MCF 10A (cell line): ENCODE measurements at regions not wholly inside any gene's neighbourhood (a gene's known extent, or its start where the extent isn't known, plus 50 kb on each side); places are given as distances from the start of the nearest gene placed in this dataset.
"Not testable (repeated sequence)": the region's sequence is repeated elsewhere in the genome, so short reads cannot be mapped to it uniquely, and the experiment has no call there.

Source experiments
- BruUV-seq: library from RNA; stranded (reverse); fragments of 400-500 nt; replicated peaks from 2 replicates; lab custom pipeline; 2021; lab: Mats Ljungman, UMichigan
- CTCF ChIA-PET: fragments of 300-600 bp; sonication (Branson Sonifier 250); formaldehyde crosslinking; extraction: SDS; loops from one replicate; lab custom pipeline; 2021; ENCODE audit warnings: antibody characterized with exemption, inconsistent platforms; lab: Yijun Ruan, JAX
- POLR2A ChIA-PET: fragments of 300-600, 350-650 bp; sonication (Branson Sonifier 250); formaldehyde crosslinking; extraction: SDS; loops from one replicate; lab custom pipeline; 2020; ENCODE audit warnings: antibody characterized with exemption, inconsistent platforms; lab: Yijun Ruan, JAX
- DNase-seq: peaks from one replicate; pipeline ENCODE4 v3.0.0-alpha.2; 2018; ENCODE audit not compliant: unreplicated experiment
- H3K27ac Mint-ChIP-seq: one replicate; pipeline ENCODE4 v1.8.0; 2022; ENCODE audit warnings: mild to moderate bottlenecking, low read depth, mixed read lengths; ENCODE audit not compliant: unreplicated experiment
- H3K27me3 Mint-ChIP-seq: one replicate; pipeline ENCODE4 v1.8.0; 2022; ENCODE audit warnings: mixed read lengths; ENCODE audit not compliant: insufficient read depth, unreplicated experiment
- H3K36me3 Mint-ChIP-seq: one replicate; pipeline ENCODE4 v1.8.0; 2022; ENCODE audit warnings: mild to moderate bottlenecking, moderate library complexity, mixed read lengths; ENCODE audit not compliant: insufficient read depth, unreplicated experiment
- H3K4me1 Mint-ChIP-seq: one replicate; pipeline ENCODE4 v1.8.0; 2022; ENCODE audit warnings: mixed read lengths; ENCODE audit not compliant: insufficient read depth, unreplicated experiment
- H3K4me3 Mint-ChIP-seq: one replicate; pipeline ENCODE4 v1.8.0; 2022; ENCODE audit warnings: mild to moderate bottlenecking, moderate library complexity, mixed read lengths; ENCODE audit not compliant: unreplicated experiment
- H3K9me3 Mint-ChIP-seq: one replicate; pipeline ENCODE4 v1.8.0; 2022; ENCODE audit warnings: mixed read lengths; ENCODE audit not compliant: unreplicated experiment
- intact Hi-C: fragments of 100-400 bp; cut with micrococcal nuclease; formaldehyde crosslinking; loops from 2 replicates; pipeline ENCODE4 v1.14.1; 2022

- POLR2A ChIA-PET, H3K27me3 Mint-ChIP-seq, CTCF ChIA-PET, H3K9me3 Mint-ChIP-seq, intact Hi-C loops, BruUV-seq, H3K4me3 Mint-ChIP-seq, H3K27ac Mint-ChIP-seq, DNase-seq: not testable (repeated sequence)
- H3K36me3 Mint-ChIP-seq = peaks cover 20% of the 10 kb centered on the region
- H3K4me1 Mint-ChIP-seq = peaks cover 16% of the 10 kb centered on the region
These were observed 72.7 kb upstream of the NPIPB12 start for GRCh38 chr16:29578898-29579297.

DNA sequence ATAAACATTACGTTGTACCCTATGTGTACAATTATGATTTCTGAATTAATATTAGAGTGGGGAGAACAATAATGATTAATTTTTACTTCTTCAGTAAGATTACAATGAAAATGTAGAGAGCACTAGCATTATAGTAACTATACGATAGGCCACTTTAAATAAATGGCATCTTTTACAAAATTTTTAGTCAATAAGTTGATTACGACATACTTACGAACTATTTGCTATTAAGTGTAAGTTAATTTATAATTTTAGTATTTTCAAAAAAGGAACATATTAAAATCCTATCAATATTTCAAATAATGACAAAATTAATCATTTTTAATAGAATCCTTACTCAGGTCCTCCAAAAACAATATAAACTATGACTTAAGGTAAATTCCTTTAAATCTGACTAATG, 75.6 kb upstream of the NPIPB12 start:
- BruUV-seq, CTCF ChIA-PET, H3K27ac Mint-ChIP-seq, H3K27me3 Mint-ChIP-seq, POLR2A ChIA-PET, H3K9me3 Mint-ChIP-seq, H3K4me3 Mint-ChIP-seq, H3K4me1 Mint-ChIP-seq, intact Hi-C loops, DNase-seq: not testable (repeated sequence)
- peaks cover 13% of the 10 kb centered on the region for H3K36me3 Mint-ChIP-seq

- CTCF ChIA-PET, H3K9me3 Mint-ChIP-seq, H3K27me3 Mint-ChIP-seq, DNase-seq, H3K4me3 Mint-ChIP-seq, H3K4me1 Mint-ChIP-seq, POLR2A ChIA-PET, intact Hi-C loops, H3K36me3 Mint-ChIP-seq, H3K27ac Mint-ChIP-seq, BruUV-seq: not testable (repeated sequence)
These were observed 71.1 kb upstream of the SPN start for GRCh38 chr16:29591919-29592318.

DNA sequence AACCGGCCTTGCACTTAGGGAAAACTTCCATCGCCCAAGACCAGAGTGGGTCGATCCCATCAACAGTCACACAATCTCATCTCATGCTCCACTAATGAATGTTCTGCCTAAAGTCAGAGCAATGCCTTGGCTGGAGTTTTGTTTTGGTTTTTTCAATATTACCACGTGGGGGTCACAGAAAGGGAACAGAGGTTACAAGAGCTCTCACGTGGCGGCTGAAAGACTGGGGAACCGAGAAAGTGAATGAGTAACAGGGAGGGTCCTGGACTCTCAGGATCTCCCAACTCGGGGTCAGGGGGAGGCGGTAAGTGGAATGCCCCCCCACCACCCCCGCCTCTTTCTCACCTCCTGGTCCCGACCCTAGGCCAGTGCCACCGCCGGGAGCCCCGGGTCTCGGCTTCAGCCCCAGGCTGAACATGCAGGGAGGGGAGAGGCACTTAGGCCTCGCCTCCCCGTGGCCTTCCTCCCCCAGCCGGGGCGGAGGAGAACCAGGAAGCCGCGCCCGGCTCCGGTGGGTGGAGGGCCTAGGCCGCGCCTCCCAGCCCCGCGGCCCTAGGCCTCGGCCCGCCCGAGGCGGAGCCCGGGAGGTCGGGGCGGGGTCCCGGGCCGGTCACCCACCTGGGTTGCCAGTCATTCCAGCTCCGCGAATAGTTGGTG, 68.7 kb upstream of the SPN start:
- Mint-ChIP-seq H3K27ac (peak overlapping the region; percentile 98), H3K36me3 (peaks cover 13% of the 10 kb centered on the region), H3K4me3 (peak overlapping the region; percentile 96)
- H3K9me3 Mint-ChIP-seq, CTCF ChIA-PET, H3K27me3 Mint-ChIP-seq, H3K4me1 Mint-ChIP-seq, intact Hi-C loops, BruUV-seq: not testable (repeated sequence)
- POLR2A ChIA-PET = interaction anchor here (1.0 to 1.5 kb wide), 3 partner anchors 19 to 226 kb away, joined by 3 to 5 read pairs (median 4); partner anchors contain the start of genes KIF22 and MVP
- peak; percentile 27 for DNase-seq

DNA sequence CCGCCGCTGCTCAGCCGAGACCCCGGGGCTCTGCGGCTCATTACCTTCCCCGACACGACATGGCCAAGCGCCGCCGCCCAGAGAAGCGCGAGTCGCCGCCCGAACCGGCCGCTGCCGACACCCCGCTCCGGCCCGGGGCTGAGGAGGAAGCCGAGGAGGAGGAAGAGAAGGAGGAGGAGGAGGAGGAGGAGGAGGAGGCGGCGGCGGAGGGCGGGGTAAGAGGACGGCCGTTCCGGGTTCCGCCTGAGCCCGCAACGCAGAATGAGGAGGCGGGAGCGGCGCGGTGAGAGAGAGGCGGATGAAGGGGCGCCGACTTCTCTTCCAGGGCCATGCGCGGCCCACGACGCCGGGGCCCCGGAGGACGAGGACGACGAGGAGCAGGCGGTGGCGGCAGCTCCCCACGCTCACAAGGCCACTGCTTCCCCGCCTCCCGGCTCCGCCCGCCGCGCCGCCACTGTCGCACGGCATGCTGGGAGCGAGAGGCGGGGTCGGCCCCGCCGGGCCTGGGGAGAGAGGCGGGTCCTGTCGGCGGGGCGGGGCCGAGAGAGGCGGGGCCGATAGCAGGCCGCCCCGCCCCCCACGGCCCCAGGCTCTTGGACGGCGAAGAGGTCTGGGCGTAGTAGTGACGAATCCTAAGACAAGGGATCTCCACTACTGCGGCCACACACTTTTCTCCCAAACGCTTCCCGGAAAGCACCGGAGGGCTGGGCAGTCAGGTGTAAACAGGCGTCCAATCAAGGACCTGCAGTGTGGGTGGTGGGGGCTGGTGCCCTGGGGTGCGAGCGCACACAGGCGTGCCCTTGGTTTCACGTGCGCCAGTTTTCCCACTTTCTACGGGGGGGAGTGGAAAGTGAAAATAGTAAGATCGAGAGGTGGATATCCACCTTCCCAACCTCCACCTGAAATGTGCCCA, 67.9 kb upstream of the SPN start:
- H3K4me1 Mint-ChIP-seq, BruUV-seq, CTCF ChIA-PET, H3K9me3 Mint-ChIP-seq, intact Hi-C loops, H3K27me3 Mint-ChIP-seq: not testable (repeated sequence)
- peak overlapping the region; percentile 98 for H3K27ac Mint-ChIP-seq
- H3K4me3 Mint-ChIP-seq = peak overlapping the region; percentile 96
- H3K36me3 Mint-ChIP-seq = peaks cover 13% of the 10 kb centered on the region
- POLR2A ChIA-PET = interaction anchor here (0.7 to 1.5 kb wide), 4 partner anchors 18 to 225 kb away, joined by 3 to 5 read pairs (median 4); partner anchors contain the start of genes KIF22 and MVP
- peak; percentile 95 for DNase-seq

DNA sequence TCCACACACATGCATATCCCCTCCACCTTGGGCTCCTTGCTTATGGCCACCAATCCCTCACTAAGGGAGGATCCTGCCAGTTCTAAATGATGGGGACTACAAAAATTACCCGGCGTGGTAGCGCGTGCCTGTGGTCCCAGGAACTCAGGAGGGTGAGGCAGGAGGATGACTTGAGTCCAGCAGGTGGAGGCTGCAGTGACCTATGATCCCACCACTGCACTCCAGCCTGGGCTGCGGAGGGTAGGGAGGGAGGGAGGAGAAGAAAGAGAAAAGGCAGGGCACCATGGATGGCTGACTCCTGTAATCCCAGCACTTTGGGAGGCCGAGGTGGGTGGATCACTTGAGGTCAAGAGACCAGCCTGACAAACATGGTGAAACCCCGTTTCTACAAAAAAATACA, 66.0 kb upstream of the SPN start:
- BruUV-seq, intact Hi-C loops, H3K9me3 Mint-ChIP-seq, H3K27me3 Mint-ChIP-seq, H3K4me1 Mint-ChIP-seq, H3K27ac Mint-ChIP-seq, DNase-seq, POLR2A ChIA-PET, H3K4me3 Mint-ChIP-seq, CTCF ChIA-PET: not testable (repeated sequence)
- peaks cover 12% of the 10 kb centered on the region for H3K36me3 Mint-ChIP-seq

GRCh38 chr16:29600111-29601000, 62.7 kb upstream of the SPN start:
- not testable (repeated sequence) for H3K4me3 Mint-ChIP-seq

GRCh38 chr16:29602247-29602625, 60.8 kb upstream of the SPN start:
- not testable (repeated sequence) for H3K4me1 Mint-ChIP-seq

More at GRCh38 chr16:29600111-29601000, 62.7 kb upstream of the SPN start:
- H3K27ac Mint-ChIP-seq, H3K4me1 Mint-ChIP-seq, H3K27me3 Mint-ChIP-seq, intact Hi-C loops, POLR2A ChIA-PET, BruUV-seq, H3K9me3 Mint-ChIP-seq, CTCF ChIA-PET, DNase-seq: not testable (repeated sequence)
- peaks cover 18% of the 10 kb centered on the region for H3K36me3 Mint-ChIP-seq

More at GRCh38 chr16:29602247-29602625, 60.8 kb upstream of the SPN start:
- H3K27me3 Mint-ChIP-seq, H3K27ac Mint-ChIP-seq, H3K4me3 Mint-ChIP-seq, POLR2A ChIA-PET, intact Hi-C loops, BruUV-seq, DNase-seq, CTCF ChIA-PET, H3K9me3 Mint-ChIP-seq: not testable (repeated sequence)
- peaks cover 18% of the 10 kb centered on the region for H3K36me3 Mint-ChIP-seq
